Hypothalamus (tissue), 51 donors: ENCODE measurements at regions not wholly inside any gene's neighbourhood (a gene's known extent, or its start where the extent isn't known, plus 50 kb on each side); places are given as distances from the start of the nearest gene placed in this dataset.
A peak's percentile ranks its signal among the peaks of the same experiment; 100 is the strongest.

Experiments
- DNase-seq, 51 donors: peaks; one replicate each; lab custom pipeline; 2025; lab: John Stamatoyannopoulos, UW

- no peak for DNase-seq
These were observed 648.2 kb upstream of the PCDH9 start for GRCh38 chr13:67878376-67878775.

GRCh38 chr13:67877031-67877430 is 646.9 kb upstream of the PCDH9 start:
- no peak for DNase-seq

- DNase-seq: no peak
These were observed 637.1 kb upstream of the PCDH9 start for GRCh38 chr13:67867206-67867605.

GRCh38 chr13:67860315-67860714 is 630.2 kb upstream of the PCDH9 start:
- no peak for DNase-seq

GRCh38 chr13:67859904-67860303 is 629.8 kb upstream of the PCDH9 start:
- no peak for DNase-seq

GRCh38 chr13:67857581-67858310 is 627.6 kb upstream of the PCDH9 start:
- DNase-seq: no peak

- DNase-seq: no peak
These were observed 626.8 kb upstream of the PCDH9 start for GRCh38 chr13:67856955-67857354.

GRCh38 chr13:67855741-67856238 is 625.7 kb upstream of the PCDH9 start:
- no peak for DNase-seq

- DNase-seq: no peak
These were observed 624.9 kb upstream of the PCDH9 start for GRCh38 chr13:67854990-67855389.

GRCh38 chr13:67844574-67844973 is 614.4 kb upstream of the PCDH9 start:
- no peak for DNase-seq

- no peak for DNase-seq
These were observed 610.9 kb upstream of the PCDH9 start for GRCh38 chr13:67841071-67841470.

- DNase-seq: no peak
These were observed 603.4 kb upstream of the PCDH9 start for GRCh38 chr13:67833564-67833963.

GRCh38 chr13:67829641-67830040 is 599.5 kb upstream of the PCDH9 start:
- no peak for DNase-seq

- no peak for DNase-seq
These were observed 597.9 kb upstream of the PCDH9 start for GRCh38 chr13:67827992-67828391.

GRCh38 chr13:67821606-67822005 is 591.5 kb upstream of the PCDH9 start:
- no peak for DNase-seq

GRCh38 chr13:67806796-67807195 is 576.7 kb upstream of the PCDH9 start:
- DNase-seq: no peak

- no peak for DNase-seq
These were observed 573.0 kb upstream of the PCDH9 start for GRCh38 chr13:67803118-67803517.

GRCh38 chr13:67792151-67792676 is 562.1 kb upstream of the PCDH9 start:
- DNase-seq: no peak

- no peak for DNase-seq
These were observed 560.9 kb upstream of the PCDH9 start for GRCh38 chr13:67791047-67791446.

- DNase-seq: no peak
These were observed 546.0 kb upstream of the PCDH9 start for GRCh38 chr13:67776151-67776550.

GRCh38 chr13:67775359-67775758 is 545.2 kb upstream of the PCDH9 start:
- DNase-seq: no peak

GRCh38 chr13:67772807-67773453 is 542.8 kb upstream of the PCDH9 start:
- peak in 1 of 51 donors; percentile 3 for DNase-seq
